HCT116 (cell line): ENCODE measurements at regions not wholly inside any gene's neighbourhood (a gene's known extent, or its start where the extent isn't known, plus 50 kb on each side); places are given as distances from the start of the nearest gene placed in this dataset.

Experiments used
- ATAC-seq: fragments of 200-7000 bp; cut with Tn5 transposase; 2 replicates; pipeline ENCODE4 v1.9.1; 2020; ENCODE audit warnings: mild to moderate bottlenecking, moderate library complexity
- BruUV-seq: library from RNA; stranded (reverse); fragments of 400-500 nt; replicated peaks from 2 replicates; lab custom pipeline; 2021; lab: Mats Ljungman, UMichigan
- CTCF ChIA-PET: fragments of 300-600 bp; sonication (Branson Sonifier 250); formaldehyde crosslinking; loops from one replicate; lab custom pipeline; 2021; ENCODE audit warnings: antibody characterized with exemption; lab: Charles Lee
- POLR2A ChIA-PET: fragments of 300-600, 350-600 bp; sonication (Branson Sonifier 250); formaldehyde crosslinking; loops from one replicate; lab custom pipeline; 2021; ENCODE audit warnings: antibody characterized with exemption; lab: Charles Lee
- RAD21 ChIA-PET, 2 experiments: fragments of 300-600 bp; sonication (Branson Sonifier 250); formaldehyde crosslinking; loops; one replicate each; lab custom pipeline; 2023; ENCODE audit warnings: low total read pairs in 2 of 2; ENCODE audit not compliant: uncharacterized antibody in 2 of 2, unreplicated experiment in 2 of 2, low non-redundant PET in 1 of 2; lab: Charles Lee
- DNase-seq: peaks from one replicate; pipeline ENCODE4 v3.0.0-alpha.2; 2010; ENCODE audit warnings: low read depth, low spot score
- H2AFZ ChIP-seq: fragments of 200-600 bp; shearing (Covaris generic), sonication (generic); 2 replicates; pipeline ENCODE4 v1.6.1; 2017; ENCODE audit warnings: low read depth, mixed run types, mixed read lengths, antibody characterized with exemption, low read length; ENCODE audit not compliant: poor library complexity, severe bottlenecking
- H3K27ac ChIP-seq: 2 replicates; pipeline ENCODE4 v1.5.1; 2012; ENCODE audit warnings: low read depth, low read length
- H3K27me3 ChIP-seq: fragments of 200-600 bp; sonication (generic); 2 replicates; pipeline ENCODE4 v1.6.1; 2016; ENCODE audit warnings: mixed run types, low read length, mixed read lengths; ENCODE audit not compliant: insufficient read depth
- H3K36me3 ChIP-seq, 2 experiments: fragments of 200-500 bp in 1 of 2; fragments of 200-600 bp in 1 of 2; sonication (Bioruptor generic) in 1 of 2; sonication (generic) in 1 of 2; 2 replicates each; pipeline versions ENCODE4 v1.5.1 to v1.6.1; 2014 to 2016; ENCODE audit warnings: low read length in 2 of 2, inconsistent platforms in 1 of 2, mixed read lengths in 1 of 2, mixed run types in 1 of 2; ENCODE audit not compliant: insufficient read depth in 2 of 2, control insufficient read depth in 1 of 2
- H3K4me1 ChIP-seq, 2 experiments: fragments of 200-600 bp in 1 of 2; sonication (generic) in 1 of 2; 2 replicates each; pipeline versions ENCODE4 v1.5.1 to v1.6.1; 2012 to 2017; ENCODE audit warnings: low read length in 2 of 2, inconsistent platforms in 1 of 2, mild to moderate bottlenecking in 1 of 2, mixed read lengths in 1 of 2, mixed run types in 1 of 2, moderate library complexity in 1 of 2; ENCODE audit not compliant: insufficient read depth in 2 of 2, control insufficient read depth in 1 of 2
- H3K4me2 ChIP-seq: fragments of 200-600 bp; sonication (generic); 2 replicates; pipeline ENCODE4 v1.6.1; 2017; ENCODE audit warnings: mixed run types, low read length, mixed read lengths
- H3K4me3 ChIP-seq, 2 experiments: fragments of 200-600 bp in 1 of 2; sonication (generic) in 1 of 2; replicated peaks in 1 of 2; 2 replicates each; pipeline ENCODE4 v1.5.1; 2011 to 2016; ENCODE audit warnings: low read length in 2 of 2, control low read depth in 1 of 2, low read depth in 1 of 2, mild to moderate bottlenecking in 1 of 2, mixed read lengths in 1 of 2, mixed run types in 1 of 2
- H3K79me2 ChIP-seq: fragments of 200-600 bp; sonication (generic); 2 replicates; pipeline ENCODE4 v1.6.1; 2017; ENCODE audit warnings: mild to moderate bottlenecking, mixed run types, low read length, moderate library complexity, mixed read lengths; ENCODE audit not compliant: insufficient read depth
- H3K9ac ChIP-seq: fragments of 200-600 bp; sonication (generic); 2 replicates; pipeline ENCODE4 v1.6.1; 2016; ENCODE audit warnings: low read length, mixed read lengths
- H3K9me2 ChIP-seq: fragments of 200-600 bp; sonication (generic), shearing (Covaris generic); 2 replicates; pipeline ENCODE4 v1.6.1; 2017; ENCODE audit warnings: mixed run types, mild to moderate bottlenecking, moderate library complexity; ENCODE audit not compliant: insufficient read depth
- H3K9me3 ChIP-seq, 2 experiments: fragments of 200-500 bp in 1 of 2; fragments of 200-600 bp in 1 of 2; sonication (Bioruptor generic) in 1 of 2; sonication (generic) in 1 of 2; 2 replicates each; pipeline ENCODE4 v1.6.1; 2014 to 2017; ENCODE audit warnings: low read length in 2 of 2, mixed read lengths in 2 of 2, inconsistent platforms in 1 of 2, low read depth in 1 of 2, mild to moderate bottlenecking in 1 of 2, mixed run types in 1 of 2, moderate library complexity in 1 of 2; ENCODE audit not compliant: control insufficient read depth in 1 of 2, insufficient read depth in 1 of 2
- H4K20me1 ChIP-seq: fragments of 200-600 bp; sonication (generic), shearing (Covaris generic); 2 replicates; pipeline ENCODE4 v1.6.1; 2017; ENCODE audit warnings: mixed run types, mild to moderate bottlenecking, moderate library complexity; ENCODE audit not compliant: insufficient read depth
- ATF3 ChIP-seq: IDR thresholded peaks from 2 replicates; pipeline ENCODE4 v1.6.1; 2012
- ELF1 ChIP-seq: IDR thresholded peaks from 2 replicates; pipeline ENCODE4 v1.6.1; 2012; ENCODE audit warnings: low read depth, borderline replicate concordance
- EZH2 ChIP-seq: fragments of 200-600 bp; sonication (generic); IDR thresholded peaks from 2 replicates; pipeline ENCODE4 v1.6.1; 2017; ENCODE audit warnings: antibody characterized with exemption, mixed run types
- EZH2phosphoT487 ChIP-seq: fragments of 200-600 bp; IDR thresholded peaks from 2 replicates; pipeline ENCODE4 v1.6.1; 2018; ENCODE audit warnings: antibody characterized with exemption, borderline replicate concordance
- FOSL1 ChIP-seq: IDR thresholded peaks from 2 replicates; pipeline ENCODE4 v1.6.1; 2012; ENCODE audit warnings: low read depth
- JUND ChIP-seq: IDR thresholded peaks from 2 replicates; pipeline ENCODE4 v1.6.1; 2012
- MAX ChIP-seq: IDR thresholded peaks from 2 replicates; pipeline ENCODE4 v1.6.1; 2012
- POLR2AphosphoS5 ChIP-seq: IDR thresholded peaks from 2 replicates; pipeline ENCODE4 v1.6.1; 2011; ENCODE audit warnings: mild to moderate bottlenecking, low read depth, low read length, moderate library complexity
- REST ChIP-seq: IDR thresholded peaks from 2 replicates; pipeline ENCODE4 v1.6.1; 2012; ENCODE audit warnings: low read depth
- SIN3A ChIP-seq: IDR thresholded peaks from 2 replicates; pipeline ENCODE4 v1.6.1; 2012; ENCODE audit warnings: low read depth
- SP1 ChIP-seq: IDR thresholded peaks from 2 replicates; pipeline ENCODE4 v1.6.1; 2012; ENCODE audit warnings: low read depth
- SRF ChIP-seq: IDR thresholded peaks from 2 replicates; pipeline ENCODE4 v1.6.1; 2012; ENCODE audit warnings: low read depth
- TCF7L2 ChIP-seq: IDR thresholded peaks from 2 replicates; pipeline ENCODE4 v1.7.0; 2011; ENCODE audit warnings: borderline replicate concordance, inconsistent platforms; ENCODE audit not compliant: insufficient read depth, insufficient read length; ENCODE audit errors: extremely low read depth
- YY1 ChIP-seq: IDR thresholded peaks from 2 replicates; pipeline ENCODE4 v1.6.1; 2011; ENCODE audit warnings: low read length, low read depth, moderate library complexity, mild to moderate bottlenecking; ENCODE audit not compliant: insufficient replicate concordance; ENCODE audit errors: extremely low read depth
- ZNF274 ChIP-seq: fragments of 200-500 bp; sonication (Bioruptor generic); IDR thresholded peaks from 2 replicates; pipeline ENCODE4 v1.6.1; 2014; ENCODE audit warnings: mild to moderate bottlenecking, low read depth, low read length, inconsistent platforms
- intact Hi-C: fragments of 100-400 bp; cut with micrococcal nuclease; formaldehyde crosslinking; loops from 2 replicates; pipeline ENCODE4 v1.10.0; 2022
- TF ChIP-seq, protein P1 (sequence below): IDR thresholded peaks from 2 replicates; pipeline ENCODE4 v1.6.1; 2011; ENCODE audit warnings: mild to moderate bottlenecking, low read length, moderate library complexity; ENCODE audit not compliant: insufficient replicate concordance; ENCODE audit errors: extremely low read depth
- TF ChIP-seq, protein P2 (sequence below), 3 experiments: fragments of 200-600 bp in 1 of 3; sonication (generic) in 1 of 3; IDR thresholded peaks in 2 of 3; conservative IDR thresholded peaks in 1 of 3; 2 replicates each; pipeline ENCODE4 v1.5.1; 2012 to 2017; ENCODE audit warnings: low read depth in 2 of 3, low read length in 2 of 3, antibody characterized with exemption in 1 of 3, borderline replicate concordance in 1 of 3, control low read depth in 1 of 3, mild to moderate bottlenecking in 1 of 3, mixed read lengths in 1 of 3, mixed run types in 1 of 3, moderate library complexity in 1 of 3; ENCODE audit not compliant: insufficient read depth in 1 of 3

DNA sequence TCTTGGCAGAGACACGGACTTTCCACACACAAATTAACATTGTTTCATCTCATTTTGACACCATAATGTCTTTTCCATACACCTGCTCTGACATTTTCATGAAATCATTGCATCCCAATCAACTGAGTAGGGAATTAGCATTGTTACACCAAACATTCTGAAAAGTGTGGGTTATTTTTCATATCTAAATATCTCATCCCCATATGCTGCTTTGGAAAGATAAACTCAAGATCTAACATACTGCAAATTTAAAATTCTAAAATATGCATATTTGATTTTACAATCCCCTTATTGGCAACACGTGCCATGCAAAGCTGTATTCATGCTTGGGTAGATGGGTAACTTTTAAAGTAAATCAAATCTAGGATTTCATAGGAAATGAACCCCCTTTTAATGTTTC lies 242.9 kb downstream of the ZNF516 start:
- ATAC-seq (no peak), DNase-seq (no peak)
- Histone ChIP-seq H2AFZ (no peak overlapping the region), H3K79me2 (no peaks in the 10 kb centered on the region), H3K4me3 (no peak overlapping the region), H3K4me2 (no peak overlapping the region), H3K9me3 (no peaks in the 10 kb centered on the region), H3K36me3 (no peaks in the 10 kb centered on the region), H3K27me3 (peaks cover 23% of the 10 kb centered on the region), H3K9me2 (no peaks in the 10 kb centered on the region), H3K27ac (no peak overlapping the region), H3K4me1 (no peaks in the 10 kb centered on the region), H4K20me1 (no peaks in the 10 kb centered on the region), H3K9ac (no peak overlapping the region)
- ChIA-PET CTCF (no interaction called here), POLR2A (no interaction called here), RAD21 (no interaction called here)
- no TSS peak for BruUV-seq
- TF ChIP-seq FOSL1 (no peak), YY1 (no peak), MAX (no peak), SIN3A (no peak), EZH2phosphoT487 (no peak), TCF7L2 (no peak), ELF1 (no peak), ZNF274 (no peak), ATF3 (no peak), POLR2AphosphoS5 (no peak), JUND (no peak), EZH2 (no peak), SRF (no peak), REST (no peak), SP1 (no peak)
- TF ChIP-seq, protein P1, sequence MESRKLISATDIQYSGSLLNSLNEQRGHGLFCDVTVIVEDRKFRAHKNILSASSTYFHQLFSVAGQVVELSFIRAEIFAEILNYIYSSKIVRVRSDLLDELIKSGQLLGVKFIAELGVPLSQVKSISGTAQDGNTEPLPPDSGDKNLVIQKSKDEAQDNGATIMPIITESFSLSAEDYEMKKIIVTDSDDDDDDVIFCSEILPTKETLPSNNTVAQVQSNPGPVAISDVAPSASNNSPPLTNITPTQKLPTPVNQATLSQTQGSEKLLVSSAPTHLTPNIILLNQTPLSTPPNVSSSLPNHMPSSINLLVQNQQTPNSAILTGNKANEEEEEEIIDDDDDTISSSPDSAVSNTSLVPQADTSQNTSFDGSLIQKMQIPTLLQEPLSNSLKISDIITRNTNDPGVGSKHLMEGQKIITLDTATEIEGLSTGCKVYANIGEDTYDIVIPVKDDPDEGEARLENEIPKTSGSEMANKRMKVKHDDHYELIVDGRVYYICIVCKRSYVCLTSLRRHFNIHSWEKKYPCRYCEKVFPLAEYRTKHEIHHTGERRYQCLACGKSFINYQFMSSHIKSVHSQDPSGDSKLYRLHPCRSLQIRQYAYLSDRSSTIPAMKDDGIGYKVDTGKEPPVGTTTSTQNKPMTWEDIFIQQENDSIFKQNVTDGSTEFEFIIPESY, result no peak
- TF ChIP-seq, protein P2, sequence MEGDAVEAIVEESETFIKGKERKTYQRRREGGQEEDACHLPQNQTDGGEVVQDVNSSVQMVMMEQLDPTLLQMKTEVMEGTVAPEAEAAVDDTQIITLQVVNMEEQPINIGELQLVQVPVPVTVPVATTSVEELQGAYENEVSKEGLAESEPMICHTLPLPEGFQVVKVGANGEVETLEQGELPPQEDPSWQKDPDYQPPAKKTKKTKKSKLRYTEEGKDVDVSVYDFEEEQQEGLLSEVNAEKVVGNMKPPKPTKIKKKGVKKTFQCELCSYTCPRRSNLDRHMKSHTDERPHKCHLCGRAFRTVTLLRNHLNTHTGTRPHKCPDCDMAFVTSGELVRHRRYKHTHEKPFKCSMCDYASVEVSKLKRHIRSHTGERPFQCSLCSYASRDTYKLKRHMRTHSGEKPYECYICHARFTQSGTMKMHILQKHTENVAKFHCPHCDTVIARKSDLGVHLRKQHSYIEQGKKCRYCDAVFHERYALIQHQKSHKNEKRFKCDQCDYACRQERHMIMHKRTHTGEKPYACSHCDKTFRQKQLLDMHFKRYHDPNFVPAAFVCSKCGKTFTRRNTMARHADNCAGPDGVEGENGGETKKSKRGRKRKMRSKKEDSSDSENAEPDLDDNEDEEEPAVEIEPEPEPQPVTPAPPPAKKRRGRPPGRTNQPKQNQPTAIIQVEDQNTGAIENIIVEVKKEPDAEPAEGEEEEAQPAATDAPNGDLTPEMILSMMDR (IDR thresholded peaks at IDR 0.05 in 2 of 3, conservative IDR thresholded peaks at IDR 0.05 in 1 of 3; ENCODE audit: borderline replicate concordance in 1 of 3, insufficient read depth in 1 of 3, low read depth in 2 of 3, low read length in 2 of 3), result no peak
- intact Hi-C loops, result no loop called here
